Calu3 (cell line): ENCODE measurements at regions not wholly inside any gene's neighbourhood (a gene's known extent, or its start where the extent isn't known, plus 50 kb on each side); places are given as distances from the start of the nearest gene placed in this dataset.

Experiments
- BruUV-seq: library from RNA; stranded (reverse); fragments of 400-500 nt; replicated peaks from 2 replicates; lab custom pipeline; 2021; lab: Mats Ljungman, UMichigan
- CTCF ChIA-PET: fragments of 300-600 bp; sonication (Branson Sonifier 250); formaldehyde crosslinking; loops from one replicate; lab custom pipeline; 2022; ENCODE audit warnings: antibody characterized with exemption; lab: Charles Lee
- DNase-seq: peaks from one replicate; pipeline ENCODE4 v3.0.0; 2022
- H3K27ac Mint-ChIP-seq: one replicate; pipeline ENCODE4 v1.8.0; 2022; ENCODE audit warnings: mixed read lengths; ENCODE audit not compliant: unreplicated experiment
- H3K27me3 Mint-ChIP-seq: one replicate; pipeline ENCODE4 v1.8.0; 2022; ENCODE audit warnings: mixed read lengths; ENCODE audit not compliant: unreplicated experiment
- H3K36me3 Mint-ChIP-seq: one replicate; pipeline ENCODE4 v1.8.0; 2022; ENCODE audit warnings: mild to moderate bottlenecking, moderate library complexity, mixed read lengths; ENCODE audit not compliant: insufficient read depth, unreplicated experiment
- H3K4me1 Mint-ChIP-seq: one replicate; pipeline ENCODE4 v1.8.0; 2022; ENCODE audit warnings: mild to moderate bottlenecking, low read depth, mixed read lengths; ENCODE audit not compliant: unreplicated experiment
- H3K4me3 Mint-ChIP-seq: one replicate; pipeline ENCODE4 v1.8.0; 2022; ENCODE audit warnings: mild to moderate bottlenecking, low read depth, moderate library complexity, mixed read lengths; ENCODE audit not compliant: unreplicated experiment
- H3K9me3 Mint-ChIP-seq: one replicate; pipeline ENCODE4 v1.8.0; 2022; ENCODE audit warnings: low read depth, mixed read lengths; ENCODE audit not compliant: unreplicated experiment
- intact Hi-C: fragments of 100-400 bp; cut with micrococcal nuclease; formaldehyde crosslinking; loops from one replicate; pipeline ENCODE4 v1.10.0; 2022; ENCODE audit not compliant: unreplicated experiment
- TF ChIP-seq, protein P1 (sequence below): fragments of 200-600 bp; IDR thresholded peaks from one replicate; pipeline ENCODE4 v1.8.0; 2022; ENCODE audit warnings: antibody characterized with exemption; ENCODE audit not compliant: unreplicated experiment

DNA sequence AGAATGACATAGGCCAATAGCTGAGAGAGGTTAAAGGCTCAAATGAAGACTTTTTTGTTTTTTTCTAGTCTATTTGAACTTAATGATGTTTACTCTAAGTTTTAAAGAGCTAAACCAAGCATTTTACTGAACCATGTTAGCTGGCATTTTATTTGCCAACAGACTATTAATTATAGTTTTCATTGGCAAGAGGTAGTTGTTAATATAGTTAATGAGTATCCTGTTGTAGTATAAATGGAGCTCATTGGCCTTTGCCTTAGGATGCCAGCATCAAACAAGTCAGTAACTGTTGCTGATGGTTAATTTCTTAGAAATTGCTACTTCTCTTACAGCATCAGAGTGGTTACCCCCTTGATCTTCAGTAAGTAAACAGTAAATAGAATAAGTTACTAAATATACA is 339.0 kb upstream of the B3GALT2 start:
- no peaks in the 10 kb centered on the region for H3K27me3 Mint-ChIP-seq
- TF ChIP-seq, protein P1, sequence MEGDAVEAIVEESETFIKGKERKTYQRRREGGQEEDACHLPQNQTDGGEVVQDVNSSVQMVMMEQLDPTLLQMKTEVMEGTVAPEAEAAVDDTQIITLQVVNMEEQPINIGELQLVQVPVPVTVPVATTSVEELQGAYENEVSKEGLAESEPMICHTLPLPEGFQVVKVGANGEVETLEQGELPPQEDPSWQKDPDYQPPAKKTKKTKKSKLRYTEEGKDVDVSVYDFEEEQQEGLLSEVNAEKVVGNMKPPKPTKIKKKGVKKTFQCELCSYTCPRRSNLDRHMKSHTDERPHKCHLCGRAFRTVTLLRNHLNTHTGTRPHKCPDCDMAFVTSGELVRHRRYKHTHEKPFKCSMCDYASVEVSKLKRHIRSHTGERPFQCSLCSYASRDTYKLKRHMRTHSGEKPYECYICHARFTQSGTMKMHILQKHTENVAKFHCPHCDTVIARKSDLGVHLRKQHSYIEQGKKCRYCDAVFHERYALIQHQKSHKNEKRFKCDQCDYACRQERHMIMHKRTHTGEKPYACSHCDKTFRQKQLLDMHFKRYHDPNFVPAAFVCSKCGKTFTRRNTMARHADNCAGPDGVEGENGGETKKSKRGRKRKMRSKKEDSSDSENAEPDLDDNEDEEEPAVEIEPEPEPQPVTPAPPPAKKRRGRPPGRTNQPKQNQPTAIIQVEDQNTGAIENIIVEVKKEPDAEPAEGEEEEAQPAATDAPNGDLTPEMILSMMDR = no peak
- no TSS peak for BruUV-seq
- H3K4me1 Mint-ChIP-seq = peaks cover 12% of the 10 kb centered on the region
- intact Hi-C loops = no loop called here
- DNase-seq = no peak
- no peak overlapping the region for H3K4me3 Mint-ChIP-seq
- no peaks in the 10 kb centered on the region for H3K36me3 Mint-ChIP-seq
- H3K9me3 Mint-ChIP-seq = peaks cover 4% of the 10 kb centered on the region
- H3K27ac Mint-ChIP-seq = no peak overlapping the region
- CTCF ChIA-PET = interaction anchor here (0.7 kb wide), 1 partner anchor 96 kb away, joined by 3 read pairs; no protein-coding TSS in a partner anchor

DNA sequence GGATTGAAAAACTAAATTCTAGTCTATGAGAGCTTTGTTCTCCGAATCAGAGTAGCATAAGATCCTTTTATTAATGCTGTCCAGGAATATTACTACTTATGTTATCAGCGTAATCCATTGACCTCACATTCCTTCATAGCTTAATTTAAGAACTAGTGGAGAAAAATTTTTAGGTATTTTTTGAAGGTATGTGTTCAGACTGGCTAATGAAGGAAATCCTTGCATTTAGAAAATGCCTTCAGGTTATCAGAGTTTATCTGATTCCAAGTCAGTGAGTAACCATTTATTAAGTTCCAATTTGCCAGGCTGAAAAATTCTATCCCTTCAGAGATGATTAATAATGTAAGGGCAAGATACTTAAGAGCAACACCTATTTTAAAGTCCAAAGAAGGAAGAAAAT is 338.2 kb upstream of the B3GALT2 start:
- DNase-seq = no peak
- intact Hi-C loops = no loop called here
- TF ChIP-seq, protein P1 = no peak

DNA sequence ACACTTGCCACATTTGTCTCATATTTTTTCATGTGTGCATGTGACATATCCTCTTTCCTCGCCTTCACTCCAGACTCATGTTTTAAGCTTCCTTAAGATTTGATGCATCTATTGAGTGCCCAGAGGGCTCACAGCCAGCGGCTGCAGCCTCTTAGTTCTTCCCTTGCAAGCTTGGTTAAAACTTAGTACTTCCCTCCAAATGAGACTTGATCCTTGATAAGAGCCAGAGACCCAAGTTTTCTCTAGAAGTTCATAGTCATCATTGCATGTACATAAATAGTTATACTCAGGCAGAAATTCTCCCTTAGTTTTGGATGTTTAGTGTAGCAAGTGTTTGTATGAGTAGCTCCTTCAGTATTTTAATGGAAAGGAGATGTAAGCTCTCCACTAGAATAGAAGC is 337.6 kb upstream of the B3GALT2 start:
- intact Hi-C loops = no loop called here
- Mint-ChIP-seq H3K27me3 (no peaks in the 10 kb centered on the region), H3K4me3 (no peak overlapping the region), H3K36me3 (no peaks in the 10 kb centered on the region), H3K27ac (no peak overlapping the region), H3K4me1 (peaks cover 12% of the 10 kb centered on the region), H3K9me3 (peaks cover 8% of the 10 kb centered on the region)
- no peak for DNase-seq
- CTCF ChIA-PET = no interaction called here
- BruUV-seq = no TSS peak
- TF ChIP-seq, protein P1 = no peak

More for the DNA sequence above, 338.2 kb upstream of the B3GALT2 start:
- CTCF ChIA-PET = interaction anchor here (0.7 kb wide), 1 partner anchor 97 kb away, joined by 3 read pairs; no protein-coding TSS in a partner anchor
- BruUV-seq = no TSS peak
- Mint-ChIP-seq H3K27ac (no peak overlapping the region), H3K36me3 (no peaks in the 10 kb centered on the region), H3K4me3 (no peak overlapping the region), H3K9me3 (peaks cover 8% of the 10 kb centered on the region), H3K27me3 (no peaks in the 10 kb centered on the region), H3K4me1 (peaks cover 12% of the 10 kb centered on the region)

DNA sequence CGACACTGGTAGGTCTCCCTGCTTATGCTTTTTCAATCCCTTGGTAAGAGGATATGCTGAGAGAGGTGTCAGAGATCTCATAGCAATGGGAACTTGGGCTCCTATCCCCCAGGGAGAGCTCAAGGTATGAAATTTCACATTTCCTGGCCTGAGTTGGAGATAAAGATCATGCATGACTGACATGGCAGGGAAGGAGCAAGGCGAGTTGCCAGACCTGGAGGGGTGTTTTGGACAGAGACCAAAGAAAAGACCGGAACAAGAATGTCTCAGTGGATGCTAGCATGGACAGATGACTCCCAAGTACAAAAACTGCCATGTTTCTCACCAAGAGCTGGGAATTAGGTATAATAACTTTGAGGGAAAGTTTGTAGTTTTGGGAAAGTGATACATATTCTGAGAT is 334.1 kb upstream of the B3GALT2 start:
- Mint-ChIP-seq H3K4me3 (no peak overlapping the region), H3K27me3 (no peaks in the 10 kb centered on the region), H3K27ac (no peak overlapping the region), H3K36me3 (no peaks in the 10 kb centered on the region), H3K9me3 (peaks cover 8% of the 10 kb centered on the region), H3K4me1 (peaks cover 11% of the 10 kb centered on the region)
- CTCF ChIA-PET = no interaction called here
- intact Hi-C loops = no loop called here
- TF ChIP-seq, protein P1 = no peak
- no peak for DNase-seq
- no TSS peak for BruUV-seq
